GM12872 (cell line): ENCODE measurements at regions not wholly inside any gene's neighbourhood (a gene's known extent, or its start where the extent isn't known, plus 50 kb on each side); places are given as distances from the start of the nearest gene placed in this dataset.

Experiments used
- CTCF ChIP-seq: IDR thresholded peaks from 3 replicates; pipeline ENCODE4 v1.5.1; 2011; ENCODE audit warnings: low read depth, mild to moderate bottlenecking, low read length, moderate library complexity; ENCODE audit not compliant: insufficient read depth

DNA sequence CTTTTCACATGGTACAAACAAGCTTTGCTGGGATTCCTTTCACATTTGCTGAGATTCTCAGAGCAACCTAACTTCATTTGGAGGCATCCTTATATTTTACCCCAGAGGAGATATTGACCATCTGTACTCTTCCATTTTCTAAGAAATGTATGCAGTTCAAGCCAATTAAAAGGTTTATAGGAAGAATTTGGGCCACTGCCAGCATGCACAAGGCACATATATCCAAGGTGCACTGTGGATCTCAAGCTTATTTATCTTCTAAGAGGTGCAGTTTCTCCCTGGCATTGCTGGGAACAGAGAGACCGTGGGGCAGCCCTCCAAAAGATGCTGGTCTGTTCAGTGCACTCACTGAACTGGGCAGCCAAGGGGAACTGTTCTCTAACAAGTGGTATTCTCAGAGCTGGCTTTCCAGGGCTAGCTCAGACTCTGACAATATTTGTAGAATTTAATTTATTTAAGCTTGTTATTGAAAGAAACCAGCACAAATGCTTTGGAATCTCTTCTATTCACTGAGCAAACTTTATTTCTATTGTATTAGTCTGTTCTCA is 213.3 kb downstream of the TENT4A start:
- no peak for TF ChIP-seq CTCF

GRCh38 chr5:6936031-6936430 is 222.8 kb downstream of the TENT4A start:
- TF ChIP-seq CTCF: no peak

GRCh38 chr5:6937677-6938076 is 224.4 kb downstream of the TENT4A start:
- TF ChIP-seq CTCF: no peak

GRCh38 chr5:6941631-6942030 is 228.4 kb downstream of the TENT4A start:
- TF ChIP-seq CTCF: no peak

- no peak for TF ChIP-seq CTCF
Observed at GRCh38 chr5:6943197-6944112, 230.2 kb downstream of the TENT4A start.

GRCh38 chr5:6948562-6948961 is 235.3 kb downstream of the TENT4A start:
- no peak for TF ChIP-seq CTCF

- no peak for TF ChIP-seq CTCF
Observed at GRCh38 chr5:6949230-6949629, 236.0 kb downstream of the TENT4A start.
